Cardiac muscle cell (in vitro differentiated cells and primary cell): ENCODE measurements at regions not wholly inside any gene's neighbourhood (a gene's known extent, or its start where the extent isn't known, plus 50 kb on each side); places are given as distances from the start of the nearest gene placed in this dataset.

Experiments
- DNase-seq, 2 donors: peaks; one replicate each; pipeline versions ENCODE4 v3.0.0 to v3.0.0-alpha.2; 2010 to 2017; ENCODE audit warnings: low read depth in 1 of 2, low spot score in 1 of 2
- H3K27ac ChIP-seq: fragments of 200-600 bp; sonication (generic); 2 replicates; pipeline ENCODE4 v1.5.1; 2016
- H3K27me3 ChIP-seq: fragments of 200-600 bp; sonication (generic); 2 replicates; pipeline ENCODE4 v1.6.0; 2016; ENCODE audit warnings: control low read depth
- H3K36me3 ChIP-seq: fragments of 200-600 bp; sonication (generic); 2 replicates; pipeline ENCODE4 v1.5.1; 2016; ENCODE audit warnings: control low read depth
- H3K4me1 ChIP-seq: fragments of 200-600 bp; sonication (generic); 2 replicates; pipeline ENCODE4 v1.8.1; 2017; ENCODE audit warnings: low read depth, mild to moderate bottlenecking, mixed run types
- H3K4me3 ChIP-seq: fragments of 200-600 bp; sonication (generic); 2 replicates; pipeline ENCODE4 v1.5.1; 2016; ENCODE audit warnings: mild to moderate bottlenecking
- H3K9me3 ChIP-seq: fragments of 200-600 bp; sonication (generic); 2 replicates; pipeline ENCODE4 v1.5.1; 2017; ENCODE audit warnings: low read depth, mild to moderate bottlenecking, control low read depth
- TF ChIP-seq, protein P1 (sequence below): IDR thresholded peaks from 2 replicates; pipeline ENCODE4 v1.5.1; 2012; ENCODE audit warnings: low read depth, mild to moderate bottlenecking, low read length

DNA sequence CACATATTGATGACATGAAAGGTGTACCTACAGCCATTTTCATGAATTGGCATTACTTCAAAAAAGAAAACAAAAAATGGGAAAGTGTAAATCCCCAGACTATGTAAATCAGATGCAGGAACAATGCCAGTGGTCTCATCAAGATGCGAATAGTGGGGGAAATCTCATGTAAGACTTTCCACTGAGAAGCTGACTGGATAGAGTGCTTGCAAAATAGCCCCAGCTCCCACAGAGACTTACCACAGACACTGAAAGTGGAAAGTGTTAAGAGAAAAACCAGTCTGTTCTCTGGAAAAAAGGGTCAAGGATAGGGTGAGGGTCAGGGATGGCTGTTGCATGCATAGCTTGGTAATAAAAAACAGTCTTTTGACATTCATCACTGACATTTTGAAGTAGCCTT lies 73.2 kb upstream of the ARMCX2 start:
- TF ChIP-seq, protein P1, sequence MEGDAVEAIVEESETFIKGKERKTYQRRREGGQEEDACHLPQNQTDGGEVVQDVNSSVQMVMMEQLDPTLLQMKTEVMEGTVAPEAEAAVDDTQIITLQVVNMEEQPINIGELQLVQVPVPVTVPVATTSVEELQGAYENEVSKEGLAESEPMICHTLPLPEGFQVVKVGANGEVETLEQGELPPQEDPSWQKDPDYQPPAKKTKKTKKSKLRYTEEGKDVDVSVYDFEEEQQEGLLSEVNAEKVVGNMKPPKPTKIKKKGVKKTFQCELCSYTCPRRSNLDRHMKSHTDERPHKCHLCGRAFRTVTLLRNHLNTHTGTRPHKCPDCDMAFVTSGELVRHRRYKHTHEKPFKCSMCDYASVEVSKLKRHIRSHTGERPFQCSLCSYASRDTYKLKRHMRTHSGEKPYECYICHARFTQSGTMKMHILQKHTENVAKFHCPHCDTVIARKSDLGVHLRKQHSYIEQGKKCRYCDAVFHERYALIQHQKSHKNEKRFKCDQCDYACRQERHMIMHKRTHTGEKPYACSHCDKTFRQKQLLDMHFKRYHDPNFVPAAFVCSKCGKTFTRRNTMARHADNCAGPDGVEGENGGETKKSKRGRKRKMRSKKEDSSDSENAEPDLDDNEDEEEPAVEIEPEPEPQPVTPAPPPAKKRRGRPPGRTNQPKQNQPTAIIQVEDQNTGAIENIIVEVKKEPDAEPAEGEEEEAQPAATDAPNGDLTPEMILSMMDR = no peak
- DNase-seq = no peak
- Histone ChIP-seq H3K27me3 (no peaks in the 10 kb centered on the region), H3K27ac (no peak overlapping the region), H3K4me3 (no peak overlapping the region), H3K4me1 (no peaks in the 10 kb centered on the region), H3K9me3 (no peaks in the 10 kb centered on the region), H3K36me3 (no peaks in the 10 kb centered on the region)

DNA sequence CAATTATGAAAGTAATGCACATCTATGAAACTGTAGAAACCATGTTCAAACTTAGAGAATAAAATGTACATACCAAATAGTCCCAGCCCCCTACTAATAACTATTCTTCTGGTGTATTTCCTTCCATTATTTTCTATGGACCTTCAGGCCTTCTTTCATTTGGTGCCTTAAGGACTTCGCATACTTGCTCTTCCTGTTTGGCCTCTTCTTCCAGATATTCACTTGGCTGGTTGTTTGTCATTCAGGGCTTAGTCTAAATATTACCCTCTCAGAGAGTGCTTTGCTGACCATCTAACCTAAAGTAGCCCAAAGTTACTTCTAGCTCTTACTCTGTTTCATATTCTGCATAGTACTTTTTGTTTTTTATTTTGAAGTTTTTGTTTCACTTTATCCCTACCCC lies 70.3 kb upstream of the ARMCX2 start:
- TF ChIP-seq, protein P1 = no peak
- DNase-seq = no peak
- Histone ChIP-seq H3K4me1 (no peaks in the 10 kb centered on the region), H3K9me3 (no peaks in the 10 kb centered on the region), H3K27ac (no peak overlapping the region), H3K4me3 (no peak overlapping the region), H3K27me3 (no peaks in the 10 kb centered on the region), H3K36me3 (no peaks in the 10 kb centered on the region)
